HCT116 (cell line): ENCODE measurements at regions not wholly inside any gene's neighbourhood (a gene's known extent, or its start where the extent isn't known, plus 50 kb on each side); places are given as distances from the start of the nearest gene placed in this dataset.

Source experiments
- ATAC-seq: fragments of 200-7000 bp; cut with Tn5 transposase; 2 replicates; pipeline ENCODE4 v1.9.1; 2020; ENCODE audit warnings: mild to moderate bottlenecking, moderate library complexity
- BruUV-seq: library from RNA; stranded (reverse); fragments of 400-500 nt; replicated peaks from 2 replicates; lab custom pipeline; 2021; lab: Mats Ljungman, UMichigan
- CTCF ChIA-PET: fragments of 300-600 bp; sonication (Branson Sonifier 250); formaldehyde crosslinking; loops from one replicate; lab custom pipeline; 2021; ENCODE audit warnings: antibody characterized with exemption; lab: Charles Lee
- POLR2A ChIA-PET: fragments of 300-600, 350-600 bp; sonication (Branson Sonifier 250); formaldehyde crosslinking; loops from one replicate; lab custom pipeline; 2021; ENCODE audit warnings: antibody characterized with exemption; lab: Charles Lee
- RAD21 ChIA-PET, 2 experiments: fragments of 300-600 bp; sonication (Branson Sonifier 250); formaldehyde crosslinking; loops; one replicate each; lab custom pipeline; 2023; ENCODE audit warnings: low total read pairs in 2 of 2; ENCODE audit not compliant: uncharacterized antibody in 2 of 2, unreplicated experiment in 2 of 2, low non-redundant PET in 1 of 2; lab: Charles Lee
- DNase-seq: peaks from one replicate; pipeline ENCODE4 v3.0.0-alpha.2; 2010; ENCODE audit warnings: low read depth, low spot score
- H2AFZ ChIP-seq: fragments of 200-600 bp; shearing (Covaris generic), sonication (generic); 2 replicates; pipeline ENCODE4 v1.6.1; 2017; ENCODE audit warnings: low read depth, mixed run types, mixed read lengths, antibody characterized with exemption, low read length; ENCODE audit not compliant: poor library complexity, severe bottlenecking
- H3K27ac ChIP-seq: 2 replicates; pipeline ENCODE4 v1.5.1; 2012; ENCODE audit warnings: low read depth, low read length
- H3K27me3 ChIP-seq: fragments of 200-600 bp; sonication (generic); 2 replicates; pipeline ENCODE4 v1.6.1; 2016; ENCODE audit warnings: mixed run types, low read length, mixed read lengths; ENCODE audit not compliant: insufficient read depth
- H3K36me3 ChIP-seq, 2 experiments: fragments of 200-500 bp in 1 of 2; fragments of 200-600 bp in 1 of 2; sonication (Bioruptor generic) in 1 of 2; sonication (generic) in 1 of 2; 2 replicates each; pipeline versions ENCODE4 v1.5.1 to v1.6.1; 2014 to 2016; ENCODE audit warnings: low read length in 2 of 2, inconsistent platforms in 1 of 2, mixed read lengths in 1 of 2, mixed run types in 1 of 2; ENCODE audit not compliant: insufficient read depth in 2 of 2, control insufficient read depth in 1 of 2
- H3K4me1 ChIP-seq, 2 experiments: fragments of 200-600 bp in 1 of 2; sonication (generic) in 1 of 2; 2 replicates each; pipeline versions ENCODE4 v1.5.1 to v1.6.1; 2012 to 2017; ENCODE audit warnings: low read length in 2 of 2, inconsistent platforms in 1 of 2, mild to moderate bottlenecking in 1 of 2, mixed read lengths in 1 of 2, mixed run types in 1 of 2, moderate library complexity in 1 of 2; ENCODE audit not compliant: insufficient read depth in 2 of 2, control insufficient read depth in 1 of 2
- H3K4me2 ChIP-seq: fragments of 200-600 bp; sonication (generic); 2 replicates; pipeline ENCODE4 v1.6.1; 2017; ENCODE audit warnings: mixed run types, low read length, mixed read lengths
- H3K4me3 ChIP-seq, 2 experiments: fragments of 200-600 bp in 1 of 2; sonication (generic) in 1 of 2; replicated peaks in 1 of 2; 2 replicates each; pipeline ENCODE4 v1.5.1; 2011 to 2016; ENCODE audit warnings: low read length in 2 of 2, control low read depth in 1 of 2, low read depth in 1 of 2, mild to moderate bottlenecking in 1 of 2, mixed read lengths in 1 of 2, mixed run types in 1 of 2
- H3K79me2 ChIP-seq: fragments of 200-600 bp; sonication (generic); 2 replicates; pipeline ENCODE4 v1.6.1; 2017; ENCODE audit warnings: mild to moderate bottlenecking, mixed run types, low read length, moderate library complexity, mixed read lengths; ENCODE audit not compliant: insufficient read depth
- H3K9ac ChIP-seq: fragments of 200-600 bp; sonication (generic); 2 replicates; pipeline ENCODE4 v1.6.1; 2016; ENCODE audit warnings: low read length, mixed read lengths
- H3K9me2 ChIP-seq: fragments of 200-600 bp; sonication (generic), shearing (Covaris generic); 2 replicates; pipeline ENCODE4 v1.6.1; 2017; ENCODE audit warnings: mixed run types, mild to moderate bottlenecking, moderate library complexity; ENCODE audit not compliant: insufficient read depth
- H3K9me3 ChIP-seq, 2 experiments: fragments of 200-500 bp in 1 of 2; fragments of 200-600 bp in 1 of 2; sonication (Bioruptor generic) in 1 of 2; sonication (generic) in 1 of 2; 2 replicates each; pipeline ENCODE4 v1.6.1; 2014 to 2017; ENCODE audit warnings: low read length in 2 of 2, mixed read lengths in 2 of 2, inconsistent platforms in 1 of 2, low read depth in 1 of 2, mild to moderate bottlenecking in 1 of 2, mixed run types in 1 of 2, moderate library complexity in 1 of 2; ENCODE audit not compliant: control insufficient read depth in 1 of 2, insufficient read depth in 1 of 2
- H4K20me1 ChIP-seq: fragments of 200-600 bp; sonication (generic), shearing (Covaris generic); 2 replicates; pipeline ENCODE4 v1.6.1; 2017; ENCODE audit warnings: mixed run types, mild to moderate bottlenecking, moderate library complexity; ENCODE audit not compliant: insufficient read depth
- CBX3 ChIP-seq: IDR thresholded peaks from 2 replicates; pipeline ENCODE4 v1.6.1; 2012; ENCODE audit warnings: low read depth
- CEBPB ChIP-seq: IDR thresholded peaks from 2 replicates; pipeline ENCODE4 v1.6.1; 2012; ENCODE audit warnings: low read depth
- EGR1 ChIP-seq: IDR thresholded peaks from 2 replicates; pipeline ENCODE4 v1.6.1; 2012; ENCODE audit warnings: low read depth
- ELF1 ChIP-seq: IDR thresholded peaks from 2 replicates; pipeline ENCODE4 v1.6.1; 2012; ENCODE audit warnings: low read depth, borderline replicate concordance
- EZH2 ChIP-seq: fragments of 200-600 bp; sonication (generic); IDR thresholded peaks from 2 replicates; pipeline ENCODE4 v1.6.1; 2017; ENCODE audit warnings: antibody characterized with exemption, mixed run types
- EZH2phosphoT487 ChIP-seq: fragments of 200-600 bp; IDR thresholded peaks from 2 replicates; pipeline ENCODE4 v1.6.1; 2018; ENCODE audit warnings: antibody characterized with exemption, borderline replicate concordance
- JUND ChIP-seq: IDR thresholded peaks from 2 replicates; pipeline ENCODE4 v1.6.1; 2012
- POLR2A ChIP-seq: IDR thresholded peaks from 2 replicates; pipeline ENCODE4 v1.7.0; 2011; ENCODE audit warnings: borderline replicate concordance; ENCODE audit not compliant: insufficient read depth, insufficient read length; ENCODE audit errors: extremely low read depth
- POLR2AphosphoS5 ChIP-seq: IDR thresholded peaks from 2 replicates; pipeline ENCODE4 v1.6.1; 2011; ENCODE audit warnings: mild to moderate bottlenecking, low read depth, low read length, moderate library complexity
- RAD21 ChIP-seq: IDR thresholded peaks from 2 replicates; pipeline ENCODE4 v1.6.1; 2012; ENCODE audit warnings: low read depth, mild to moderate bottlenecking
- SIN3A ChIP-seq: IDR thresholded peaks from 2 replicates; pipeline ENCODE4 v1.6.1; 2012; ENCODE audit warnings: low read depth
- SRF ChIP-seq: IDR thresholded peaks from 2 replicates; pipeline ENCODE4 v1.6.1; 2012; ENCODE audit warnings: low read depth
- YY1 ChIP-seq: IDR thresholded peaks from 2 replicates; pipeline ENCODE4 v1.6.1; 2011; ENCODE audit warnings: low read length, low read depth, moderate library complexity, mild to moderate bottlenecking; ENCODE audit not compliant: insufficient replicate concordance; ENCODE audit errors: extremely low read depth
- ZNF274 ChIP-seq: fragments of 200-500 bp; sonication (Bioruptor generic); IDR thresholded peaks from 2 replicates; pipeline ENCODE4 v1.6.1; 2014; ENCODE audit warnings: mild to moderate bottlenecking, low read depth, low read length, inconsistent platforms
- intact Hi-C: fragments of 100-400 bp; cut with micrococcal nuclease; formaldehyde crosslinking; loops from 2 replicates; pipeline ENCODE4 v1.10.0; 2022
- TF ChIP-seq, protein P1 (sequence below): IDR thresholded peaks from 2 replicates; pipeline ENCODE4 v1.6.1; 2012; ENCODE audit warnings: low read depth
- TF ChIP-seq, protein P2 (sequence below): IDR thresholded peaks from 2 replicates; pipeline ENCODE4 v1.6.1; 2012
- TF ChIP-seq, protein P3 (sequence below): IDR thresholded peaks from 2 replicates; pipeline ENCODE4 v1.6.1; 2011; ENCODE audit warnings: mild to moderate bottlenecking, low read length, moderate library complexity; ENCODE audit not compliant: insufficient replicate concordance; ENCODE audit errors: extremely low read depth
- TF ChIP-seq, protein P4 (sequence below): IDR thresholded peaks from 2 replicates; pipeline ENCODE4 v1.6.1; 2012

DNA sequence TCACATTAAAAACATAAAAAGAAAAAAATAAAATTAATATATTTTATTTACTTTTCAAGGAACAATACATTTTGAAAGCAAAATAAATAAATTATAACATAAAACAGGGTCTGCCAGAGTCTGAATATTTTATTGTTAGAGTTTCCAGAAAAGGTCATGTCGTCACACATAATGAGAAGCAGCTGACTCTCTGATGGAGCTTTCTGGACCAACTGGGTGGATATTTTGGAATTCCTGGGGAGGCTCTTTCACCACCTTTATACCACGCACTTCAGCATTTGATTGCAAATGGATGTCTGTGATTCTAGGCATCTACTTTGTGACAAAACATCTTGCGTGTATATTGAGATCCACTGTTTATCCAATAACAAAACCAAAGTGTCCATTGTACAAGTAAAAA is 455.0 kb upstream of the CCDC179 start:
- Histone ChIP-seq H3K9ac (no peak overlapping the region), H3K9me2 (no peaks in the 10 kb centered on the region), H4K20me1 (no peaks in the 10 kb centered on the region), H3K4me2 (no peak overlapping the region), H3K27ac (no peak overlapping the region), H3K79me2 (no peaks in the 10 kb centered on the region), H3K27me3 (no peaks in the 10 kb centered on the region), H3K9me3 (peaks cover 3 to 23% of the 10 kb centered on the region in 2 experiments; a peak in 2 of 4 replicates), H3K4me3 (no peak overlapping the region), H2AFZ (no peak overlapping the region), H3K36me3 (no peaks in the 10 kb centered on the region), H3K4me1 (no peaks in the 10 kb centered on the region)
- TF ChIP-seq JUND, result no peak
- BruUV-seq, result no TSS peak
- ChIA-PET POLR2A (no interaction called here), CTCF (no interaction called here), RAD21 (no interaction called here)
- intact Hi-C loops, result no loop called here
- ATAC-seq (no peak), DNase-seq (no peak)

DNA sequence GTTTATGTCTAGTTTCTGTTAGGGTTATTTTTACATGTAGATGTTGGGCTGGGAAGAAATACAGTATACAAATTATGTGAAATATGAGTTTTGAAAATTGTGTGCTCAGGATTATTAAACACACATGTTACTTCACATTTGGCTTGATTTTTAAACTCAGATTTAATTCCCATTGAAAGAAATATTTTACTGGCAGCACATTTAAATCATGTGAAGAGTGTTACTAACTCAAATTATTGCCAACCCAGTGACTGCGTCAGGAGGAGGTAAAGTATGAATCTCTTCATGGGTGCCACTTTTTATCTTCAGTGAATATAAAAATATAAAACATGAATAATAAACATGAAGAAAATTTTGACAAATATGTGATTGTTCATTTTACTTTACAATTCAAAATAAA is 457.5 kb upstream of the CCDC179 start:
- no peak overlapping the region for H3K9ac ChIP-seq
- H3K9me3 ChIP-seq, result peaks cover 3 to 15% of the 10 kb centered on the region in 2 experiments; a peak in 2 of 4 replicates
- ChIA-PET RAD21 (no interaction called here), POLR2A (no interaction called here), CTCF (no interaction called here)
- no peaks in the 10 kb centered on the region for H3K4me1 ChIP-seq
- no peak overlapping the region for H2AFZ ChIP-seq
- no peak for ATAC-seq
- H3K79me2 ChIP-seq, result no peaks in the 10 kb centered on the region
- no TSS peak for BruUV-seq
- H3K9me2 ChIP-seq, result no peaks in the 10 kb centered on the region
- no peak overlapping the region for H3K27ac ChIP-seq
- H4K20me1 ChIP-seq, result no peaks in the 10 kb centered on the region
- no peak overlapping the region for H3K4me2 ChIP-seq
- no peaks in the 10 kb centered on the region for H3K36me3 ChIP-seq
- no peaks in the 10 kb centered on the region for H3K27me3 ChIP-seq
- TF ChIP-seq YY1 (no peak), RAD21 (no peak), EZH2phosphoT487 (no peak), SRF (no peak), POLR2AphosphoS5 (no peak), EZH2 (no peak), ZNF274 (no peak), CEBPB (no peak), ELF1 (no peak), CBX3 (no peak), POLR2A (no peak), EGR1 (no peak), SIN3A (no peak)
- TF ChIP-seq, protein P1, sequence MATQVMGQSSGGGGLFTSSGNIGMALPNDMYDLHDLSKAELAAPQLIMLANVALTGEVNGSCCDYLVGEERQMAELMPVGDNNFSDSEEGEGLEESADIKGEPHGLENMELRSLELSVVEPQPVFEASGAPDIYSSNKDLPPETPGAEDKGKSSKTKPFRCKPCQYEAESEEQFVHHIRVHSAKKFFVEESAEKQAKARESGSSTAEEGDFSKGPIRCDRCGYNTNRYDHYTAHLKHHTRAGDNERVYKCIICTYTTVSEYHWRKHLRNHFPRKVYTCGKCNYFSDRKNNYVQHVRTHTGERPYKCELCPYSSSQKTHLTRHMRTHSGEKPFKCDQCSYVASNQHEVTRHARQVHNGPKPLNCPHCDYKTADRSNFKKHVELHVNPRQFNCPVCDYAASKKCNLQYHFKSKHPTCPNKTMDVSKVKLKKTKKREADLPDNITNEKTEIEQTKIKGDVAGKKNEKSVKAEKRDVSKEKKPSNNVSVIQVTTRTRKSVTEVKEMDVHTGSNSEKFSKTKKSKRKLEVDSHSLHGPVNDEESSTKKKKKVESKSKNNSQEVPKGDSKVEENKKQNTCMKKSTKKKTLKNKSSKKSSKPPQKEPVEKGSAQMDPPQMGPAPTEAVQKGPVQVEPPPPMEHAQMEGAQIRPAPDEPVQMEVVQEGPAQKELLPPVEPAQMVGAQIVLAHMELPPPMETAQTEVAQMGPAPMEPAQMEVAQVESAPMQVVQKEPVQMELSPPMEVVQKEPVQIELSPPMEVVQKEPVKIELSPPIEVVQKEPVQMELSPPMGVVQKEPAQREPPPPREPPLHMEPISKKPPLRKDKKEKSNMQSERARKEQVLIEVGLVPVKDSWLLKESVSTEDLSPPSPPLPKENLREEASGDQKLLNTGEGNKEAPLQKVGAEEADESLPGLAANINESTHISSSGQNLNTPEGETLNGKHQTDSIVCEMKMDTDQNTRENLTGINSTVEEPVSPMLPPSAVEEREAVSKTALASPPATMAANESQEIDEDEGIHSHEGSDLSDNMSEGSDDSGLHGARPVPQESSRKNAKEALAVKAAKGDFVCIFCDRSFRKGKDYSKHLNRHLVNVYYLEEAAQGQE, result no peak
- TF ChIP-seq, protein P2, sequence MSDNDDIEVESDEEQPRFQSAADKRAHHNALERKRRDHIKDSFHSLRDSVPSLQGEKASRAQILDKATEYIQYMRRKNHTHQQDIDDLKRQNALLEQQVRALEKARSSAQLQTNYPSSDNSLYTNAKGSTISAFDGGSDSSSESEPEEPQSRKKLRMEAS, result no peak
- TF ChIP-seq, protein P3, sequence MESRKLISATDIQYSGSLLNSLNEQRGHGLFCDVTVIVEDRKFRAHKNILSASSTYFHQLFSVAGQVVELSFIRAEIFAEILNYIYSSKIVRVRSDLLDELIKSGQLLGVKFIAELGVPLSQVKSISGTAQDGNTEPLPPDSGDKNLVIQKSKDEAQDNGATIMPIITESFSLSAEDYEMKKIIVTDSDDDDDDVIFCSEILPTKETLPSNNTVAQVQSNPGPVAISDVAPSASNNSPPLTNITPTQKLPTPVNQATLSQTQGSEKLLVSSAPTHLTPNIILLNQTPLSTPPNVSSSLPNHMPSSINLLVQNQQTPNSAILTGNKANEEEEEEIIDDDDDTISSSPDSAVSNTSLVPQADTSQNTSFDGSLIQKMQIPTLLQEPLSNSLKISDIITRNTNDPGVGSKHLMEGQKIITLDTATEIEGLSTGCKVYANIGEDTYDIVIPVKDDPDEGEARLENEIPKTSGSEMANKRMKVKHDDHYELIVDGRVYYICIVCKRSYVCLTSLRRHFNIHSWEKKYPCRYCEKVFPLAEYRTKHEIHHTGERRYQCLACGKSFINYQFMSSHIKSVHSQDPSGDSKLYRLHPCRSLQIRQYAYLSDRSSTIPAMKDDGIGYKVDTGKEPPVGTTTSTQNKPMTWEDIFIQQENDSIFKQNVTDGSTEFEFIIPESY, result no peak
- TF ChIP-seq, protein P4, sequence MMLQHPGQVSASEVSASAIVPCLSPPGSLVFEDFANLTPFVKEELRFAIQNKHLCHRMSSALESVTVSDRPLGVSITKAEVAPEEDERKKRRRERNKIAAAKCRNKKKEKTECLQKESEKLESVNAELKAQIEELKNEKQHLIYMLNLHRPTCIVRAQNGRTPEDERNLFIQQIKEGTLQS, result no peak
- intact Hi-C loops, result no loop called here
- no peak for DNase-seq
- no peak overlapping the region for H3K4me3 ChIP-seq
